GM23248 (cell line): ENCODE measurements at regions not wholly inside any gene's neighbourhood (a gene's known extent, or its start where the extent isn't known, plus 50 kb on each side); places are given as distances from the start of the nearest gene placed in this dataset.
A peak's percentile ranks its signal among the peaks of the same experiment; 100 is the strongest.

Experiments
- DNase-seq: peaks from one replicate; pipeline ENCODE4 v3.0.0-alpha.2; 2015
- H2AFZ ChIP-seq: fragments of 200-600 bp; sonication (generic); 2 replicates; pipeline ENCODE4 v1.6.1; 2016; ENCODE audit warnings: antibody characterized with exemption
- H3F3A ChIP-seq: fragments of 200-600 bp; sonication (generic); 2 replicates; pipeline ENCODE4 v1.6.1; 2016; ENCODE audit warnings: mild to moderate bottlenecking, antibody characterized with exemption, mixed run types; ENCODE audit not compliant: insufficient read depth
- H3K27ac ChIP-seq: fragments of 200-600 bp; sonication (generic); 2 replicates; pipeline ENCODE4 v1.5.1; 2016; ENCODE audit warnings: mild to moderate bottlenecking
- H3K27me3 ChIP-seq: fragments of 200-600 bp; sonication (generic); replicated peaks from 2 replicates; pipeline ENCODE4 v1.6.1; 2016; ENCODE audit warnings: mild to moderate bottlenecking; ENCODE audit not compliant: insufficient read depth
- H3K36me3 ChIP-seq: fragments of 200-600 bp; sonication (generic); 2 replicates; pipeline ENCODE4 v1.6.1; 2016; ENCODE audit warnings: low read depth, mild to moderate bottlenecking
- H3K4me1 ChIP-seq: fragments of 200-600 bp; sonication (generic); 2 replicates; pipeline ENCODE4 v1.6.1; 2016; ENCODE audit warnings: mild to moderate bottlenecking; ENCODE audit not compliant: insufficient read depth
- H3K4me2 ChIP-seq: fragments of 200-600 bp; sonication (generic); one replicate; pipeline ENCODE4 v1.6.1; 2016; ENCODE audit warnings: mild to moderate bottlenecking; ENCODE audit not compliant: unreplicated experiment
- H3K4me3 ChIP-seq: fragments of 200-600 bp; sonication (generic); 2 replicates; pipeline ENCODE4 v1.5.1; 2016; ENCODE audit warnings: mild to moderate bottlenecking
- H3K79me2 ChIP-seq: fragments of 200-600 bp; sonication (generic); 2 replicates; pipeline ENCODE4 v1.6.1; 2016; ENCODE audit warnings: mild to moderate bottlenecking; ENCODE audit not compliant: insufficient read depth
- H3K9ac ChIP-seq: fragments of 200-600 bp; sonication (generic); 2 replicates; pipeline ENCODE4 v1.6.1; 2016; ENCODE audit warnings: mild to moderate bottlenecking
- H3K9me2 ChIP-seq: fragments of 200-600 bp; sonication (generic); 2 replicates; pipeline ENCODE4 v1.6.1; 2016; ENCODE audit warnings: mixed run types, mild to moderate bottlenecking, moderate library complexity; ENCODE audit not compliant: insufficient read depth
- H3K9me3 ChIP-seq: fragments of 200-600 bp; sonication (generic); one replicate; pipeline ENCODE4 v1.6.1; 2017; ENCODE audit warnings: low read depth
- H4K20me1 ChIP-seq: fragments of 200-600 bp; sonication (generic); 2 replicates; pipeline ENCODE4 v1.6.0; 2016; ENCODE audit not compliant: insufficient read depth
- EZH2 ChIP-seq: fragments of 200-600 bp; sonication (generic); IDR thresholded peaks from 2 replicates; pipeline ENCODE4 v1.6.1; 2018; ENCODE audit warnings: antibody characterized with exemption, mild to moderate bottlenecking; ENCODE audit not compliant: insufficient read depth, poor library complexity, severe bottlenecking
- EZH2phosphoT487 ChIP-seq: fragments of 200-600 bp; sonication (generic); IDR thresholded peaks from 2 replicates; pipeline ENCODE4 v1.6.1; 2018; ENCODE audit warnings: antibody characterized with exemption, moderate library complexity, mild to moderate bottlenecking, low read depth; ENCODE audit not compliant: insufficient read depth
- WGBS, 2 experiments: methylation state at CpG; one replicate each; pipeline ENCODE4 v1.1.6; 2015 to 2017; ENCODE audit warnings: low lambda C conversion rate in 2 of 2, low coverage in 1 of 2; ENCODE audit errors: missing lambda C conversion rate in 2 of 2; 5-methylcytosine and 5-hydroxymethylcytosine counted together
- in situ Hi-C: fragments of 300-500 bp; cut with MboI; formaldehyde crosslinking; loops from 2 replicates; pipeline ENCODE4 v1.15.0; 2020

DNA sequence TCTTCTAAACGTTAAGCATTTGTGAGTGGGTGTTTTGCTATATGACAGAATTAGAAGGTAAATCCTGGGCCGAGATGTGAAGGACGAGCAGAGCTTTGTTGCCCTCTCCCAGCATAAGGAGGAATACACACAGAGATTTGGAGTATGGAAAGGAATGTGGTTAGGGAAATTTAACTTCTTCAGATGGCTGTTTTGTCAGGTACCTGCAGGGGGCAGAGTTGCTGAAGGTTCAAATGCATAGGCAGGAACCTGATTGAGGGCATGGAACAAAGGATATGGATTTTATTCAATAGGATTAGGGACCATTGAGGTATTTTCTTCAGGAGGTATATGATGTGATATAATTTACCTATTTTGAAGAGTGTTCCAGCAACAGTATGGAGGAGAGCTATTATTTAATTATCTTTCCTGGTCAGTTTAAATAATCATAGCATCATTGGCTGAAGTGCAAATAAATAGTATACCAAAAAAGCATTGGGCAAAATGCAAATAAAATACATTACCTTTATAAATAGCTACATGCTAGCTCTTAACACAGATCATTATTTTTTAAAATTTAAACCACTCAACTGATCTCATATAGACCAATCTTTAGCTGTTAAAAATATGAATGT lies 143.6 kb downstream of the SLIT2 start:
- TF ChIP-seq EZH2phosphoT487 (no peak), EZH2 (no peak)
- Histone ChIP-seq H3K9me2 (no peaks in the 10 kb centered on the region), H3K4me3 (no peak overlapping the region), H3K9ac (no peak overlapping the region), H3K27ac (no peak overlapping the region), H3F3A (peaks cover 32% of the 10 kb centered on the region), H4K20me1 (no peaks in the 10 kb centered on the region), H3K4me2 (no peak overlapping the region), H3K27me3 (no peaks in the 10 kb centered on the region), H3K4me1 (no peaks in the 10 kb centered on the region), H3K36me3 (no peaks in the 10 kb centered on the region), H3K9me3 (no peaks in the 10 kb centered on the region), H2AFZ (no peak overlapping the region), H3K79me2 (peaks cover 50% of the 10 kb centered on the region)
- peak; percentile 41 for DNase-seq
- in situ Hi-C loops, result no loop called here
- WGBS, 2 experiments, result 67% methylated on average over 3 of the region's 3 CpGs

DNA sequence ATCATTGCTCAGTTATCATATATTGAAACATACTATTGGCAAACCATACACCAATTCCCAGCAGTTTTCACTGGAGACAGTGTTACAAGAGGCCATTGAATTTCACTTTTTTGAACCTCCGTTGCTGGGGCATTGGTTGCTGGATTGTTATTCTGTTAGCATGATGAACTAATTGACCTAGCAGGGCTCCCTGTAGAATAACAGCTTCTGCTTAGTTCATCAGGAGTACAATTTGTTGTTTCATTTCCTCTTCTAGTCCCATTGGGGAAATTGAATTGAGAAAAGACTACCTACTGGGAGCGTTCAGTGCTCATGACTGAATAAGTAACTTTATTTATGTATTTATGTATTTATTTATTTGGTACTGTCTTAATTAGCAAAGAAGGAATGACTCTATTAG lies 151.6 kb downstream of the SLIT2 start:
- H3K4me2 ChIP-seq, result no peak overlapping the region
- H3K9me3 ChIP-seq, result no peaks in the 10 kb centered on the region
- no peak overlapping the region for H2AFZ ChIP-seq
- H3K27me3 ChIP-seq, result no peaks in the 10 kb centered on the region
- no peak overlapping the region for H3K27ac ChIP-seq
- in situ Hi-C loops, result no loop called here
- no peaks in the 10 kb centered on the region for H3K36me3 ChIP-seq
- no peaks in the 10 kb centered on the region for H3K9me2 ChIP-seq
- TF ChIP-seq EZH2phosphoT487 (no peak), EZH2 (no peak)
- H4K20me1 ChIP-seq, result no peaks in the 10 kb centered on the region
- H3F3A ChIP-seq, result peaks cover 9% of the 10 kb centered on the region; the same call in 1 of the 2 replicates
- no peak for DNase-seq
- WGBS, 2 experiments, result 29 to 40% methylated on average over 2 of the region's 2 CpGs
- no peak overlapping the region for H3K4me3 ChIP-seq
- no peak overlapping the region for H3K9ac ChIP-seq
- peaks cover 63% of the 10 kb centered on the region for H3K79me2 ChIP-seq
- peaks cover 6% of the 10 kb centered on the region for H3K4me1 ChIP-seq

DNA sequence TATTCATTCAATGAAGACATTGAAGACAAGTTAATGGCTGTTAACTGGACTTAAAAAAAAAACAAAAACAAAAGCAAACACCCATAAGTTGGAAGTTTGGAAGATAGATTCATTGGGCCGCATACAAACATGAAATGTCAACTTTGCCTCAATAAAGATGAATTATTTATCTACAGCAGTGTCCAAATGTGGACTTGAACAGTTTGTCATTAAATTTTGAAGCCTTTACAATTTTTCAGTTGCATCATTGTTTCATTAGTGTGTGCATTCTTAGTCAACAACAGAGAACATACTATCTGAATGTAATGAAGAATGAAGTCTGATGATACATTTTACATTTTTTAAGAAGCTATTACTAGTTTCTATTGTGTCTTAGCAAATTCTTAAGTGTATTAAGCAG lies 152.1 kb downstream of the SLIT2 start:
- H3K27me3 ChIP-seq, result no peaks in the 10 kb centered on the region
- TF ChIP-seq EZH2phosphoT487, result no peak
- TF ChIP-seq EZH2, result no peak
- H3K9ac ChIP-seq, result no peak overlapping the region
- no peaks in the 10 kb centered on the region for H3K36me3 ChIP-seq
- no peak overlapping the region for H2AFZ ChIP-seq
- H3K27ac ChIP-seq, result no peak overlapping the region
- no peak overlapping the region for H3K4me3 ChIP-seq
- no peaks in the 10 kb centered on the region for H3K9me2 ChIP-seq
- peaks cover 61% of the 10 kb centered on the region for H3K79me2 ChIP-seq
- H3K4me1 ChIP-seq, result peaks cover 12% of the 10 kb centered on the region
- H3K4me2 ChIP-seq, result no peak overlapping the region
- WGBS, 2 experiments, result 43 to 48% methylated on average over 1 of the region's 1 CpG
- H3K9me3 ChIP-seq, result no peaks in the 10 kb centered on the region
- in situ Hi-C loops, result no loop called here
- H4K20me1 ChIP-seq, result no peaks in the 10 kb centered on the region
- peaks cover 14% of the 10 kb centered on the region; the same call in 1 of the 2 replicates for H3F3A ChIP-seq
- no peak for DNase-seq

DNA sequence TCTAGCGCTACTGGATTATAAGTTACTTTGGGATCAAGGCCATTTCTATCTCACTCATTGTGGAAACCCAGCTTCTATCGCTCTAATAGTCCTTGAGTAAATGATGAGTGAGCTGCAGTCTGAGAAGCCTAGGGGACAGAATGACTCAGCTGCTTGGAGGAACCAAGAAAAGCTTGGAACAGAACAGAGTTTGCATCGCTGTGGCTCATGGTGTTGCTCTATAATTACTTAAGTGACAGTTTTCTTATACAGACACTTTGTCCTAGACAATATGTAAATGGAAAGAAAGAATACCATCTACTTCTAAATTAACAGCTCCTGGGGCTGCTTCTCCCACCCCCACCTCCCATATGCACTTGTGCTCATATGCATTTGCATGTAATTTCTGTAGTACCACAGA lies 156.9 kb downstream of the SLIT2 start:
- no peak overlapping the region for H3K9ac ChIP-seq
- H3K27me3 ChIP-seq, result no peaks in the 10 kb centered on the region
- no peaks in the 10 kb centered on the region for H3K9me2 ChIP-seq
- H3K9me3 ChIP-seq, result no peaks in the 10 kb centered on the region
- H3K4me2 ChIP-seq, result peak overlapping the region; percentile 38
- DNase-seq, result peak; percentile 79
- H3K36me3 ChIP-seq, result no peaks in the 10 kb centered on the region
- 0 out of 2 replicates have a peak overlapping the region, but pooled peaks have one; percentile 2 for H3K27ac ChIP-seq
- TF ChIP-seq EZH2 (no peak), EZH2phosphoT487 (no peak)
- H3K4me3 ChIP-seq, result no peak overlapping the region
- WGBS, 2 experiments, result 44 to 46% methylated on average over 3 of the region's 3 CpGs
- H3K4me1 ChIP-seq, result peaks cover 12% of the 10 kb centered on the region
- peaks cover 87% of the 10 kb centered on the region for H3K79me2 ChIP-seq
- in situ Hi-C loops, result no loop called here
- H3F3A ChIP-seq, result peaks cover 19% of the 10 kb centered on the region; the same call in 1 of the 2 replicates
- no peaks in the 10 kb centered on the region for H4K20me1 ChIP-seq
- no peak overlapping the region for H2AFZ ChIP-seq

DNA sequence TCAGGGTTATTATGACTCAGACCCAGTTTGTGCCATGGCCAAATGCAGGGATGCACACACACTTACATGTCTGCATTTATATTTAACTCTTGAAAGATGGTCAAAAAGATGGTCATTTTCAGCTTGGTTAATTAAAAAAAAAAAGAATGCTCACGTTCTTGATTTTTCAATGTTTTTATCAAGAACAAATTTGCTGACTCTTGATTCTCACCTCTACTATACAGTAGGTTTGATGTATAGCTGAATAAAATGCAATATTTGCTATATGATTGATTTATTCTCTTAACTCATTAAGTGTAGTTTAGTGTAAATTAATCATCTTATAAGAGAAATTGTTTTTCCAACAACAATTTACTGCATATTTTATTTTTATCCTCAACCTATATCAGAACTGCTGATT lies 160.4 kb downstream of the SLIT2 start:
- Histone ChIP-seq H3K9me3 (no peaks in the 10 kb centered on the region), H3F3A (peaks cover 10% of the 10 kb centered on the region; the same call in 1 of the 2 replicates), H3K27ac (no peak overlapping the region), H3K9ac (no peak overlapping the region), H3K4me1 (peaks cover 12% of the 10 kb centered on the region), H3K79me2 (peaks cover 93% of the 10 kb centered on the region), H3K9me2 (no peaks in the 10 kb centered on the region), H3K4me3 (no peak overlapping the region), H3K4me2 (no peak overlapping the region), H4K20me1 (no peaks in the 10 kb centered on the region), H3K36me3 (no peaks in the 10 kb centered on the region), H3K27me3 (no peaks in the 10 kb centered on the region), H2AFZ (no peak overlapping the region)
- no peak for DNase-seq
- 29 to 37% methylated on average over 1 of the region's 1 CpG for WGBS, 2 experiments
- TF ChIP-seq EZH2 (no peak), EZH2phosphoT487 (no peak)
- in situ Hi-C loops, result no loop called here
